ENCODE measurements at regions not wholly inside any gene's neighbourhood (a gene's known extent, or its start where the extent isn't known, plus 50 kb on each side); places are given as distances from the start of the nearest gene placed in this dataset.

- TF ChIP-seq CTCF (IDR thresholded peaks at IDR 0.05) (no peak), TCF7L2 (IDR thresholded peaks at IDR 0.05; ENCODE audit: low read depth, low read length) (no peak)
These were observed 241.9 kb upstream of the ZFP64 start for GRCh38 chr20:52433326-52434040.
